HEK293 (cell line): ENCODE measurements at regions not wholly inside any gene's neighbourhood (a gene's known extent, or its start where the extent isn't known, plus 50 kb on each side); places are given as distances from the start of the nearest gene placed in this dataset.

ENCODE experiments used
- CTCF ChIA-PET: fragments of 350-600 bp; formaldehyde crosslinking; extraction: SDS; loops from one replicate; lab custom pipeline; 2021; ENCODE audit warnings: antibody characterized with exemption; lab: Yijun Ruan, JAX
- POLR2A ChIA-PET: fragments of 300-600 bp; formaldehyde crosslinking; extraction: SDS; loops from one replicate; lab custom pipeline; 2020; ENCODE audit warnings: antibody characterized with exemption, inconsistent platforms; lab: Yijun Ruan, JAX
- H3K27ac ChIP-seq: fragments of 200-500 bp; sonication (Bioruptor generic); 2 replicates; pipeline ENCODE4 v1.5.1; 2014; ENCODE audit warnings: low read depth, low read length, control low read depth, inconsistent platforms; ENCODE audit errors: extremely low read depth
- H3K36me3 ChIP-seq, 2 experiments: fragments of 200-500 bp in 1 of 2; sonication (Bioruptor generic) in 1 of 2; 1 replicate in 1 of 2; 2 replicates in 1 of 2; pipeline ENCODE4 v1.5.1; 2014 to 2017; ENCODE audit warnings: inconsistent platforms in 2 of 2, low read length in 2 of 2; ENCODE audit not compliant: control insufficient read depth in 2 of 2, insufficient read depth in 1 of 2
- H3K4me1 ChIP-seq: fragments of 200-500 bp; sonication (Bioruptor generic); 2 replicates; pipeline ENCODE4 v1.5.1; 2014; ENCODE audit warnings: mild to moderate bottlenecking, low read length, inconsistent platforms; ENCODE audit not compliant: control insufficient read depth, insufficient read depth
- H3K4me3 ChIP-seq: 2 replicates; pipeline ENCODE4 v1.5.1; 2011; ENCODE audit warnings: low read depth, mild to moderate bottlenecking, control low read depth, low read length, moderate library complexity
- H3K9me3 ChIP-seq: fragments of 200-500 bp; sonication (Bioruptor generic); 2 replicates; pipeline ENCODE4 v1.5.1; 2014; ENCODE audit warnings: low read depth, low read length, inconsistent platforms; ENCODE audit not compliant: control insufficient read depth, insufficient read depth
- HOXA7 ChIP-seq: sonication (generic); formaldehyde crosslinking; IDR thresholded peaks from 2 replicates; pipeline ENCODE4 v1.8.1; 2022; ENCODE audit warnings: missing genetic modification reagents, borderline replicate concordance
- IKZF3 ChIP-seq: fragments of 450-650 bp; IDR thresholded peaks from 2 replicates; pipeline ENCODE4 v1.5.0; 2018; ENCODE audit warnings: missing biosample characterization, mild to moderate bottlenecking, missing genetic modification characterization, moderate library complexity
- KLF17 ChIP-seq: fragments of 450-650 bp; formaldehyde crosslinking; IDR thresholded peaks from 2 replicates; pipeline ENCODE4 v1.5.1; 2016; ENCODE audit warnings: missing biosample characterization, missing genetic modification characterization
- MZF1 ChIP-seq: fragments of 450-650 bp; formaldehyde crosslinking; IDR thresholded peaks from 2 replicates; pipeline ENCODE4 v1.5.1; 2017; ENCODE audit warnings: missing biosample characterization, missing genetic modification characterization, borderline replicate concordance
- ZBTB11 ChIP-seq: fragments of 450-650 bp; formaldehyde crosslinking; conservative IDR thresholded peaks from 2 replicates; pipeline ENCODE4 v1.5.1; 2016; ENCODE audit warnings: low read depth, missing biosample characterization, missing genetic modification characterization
- ZBTB44 ChIP-seq: fragments of 450-650 bp; IDR thresholded peaks from 2 replicates; pipeline ENCODE4 v1.5.1; 2018; ENCODE audit warnings: missing biosample characterization, mild to moderate bottlenecking, missing genetic modification characterization
- ZFP3 ChIP-seq: fragments of 450-650 bp; formaldehyde crosslinking; IDR thresholded peaks from 2 replicates; pipeline ENCODE4 v1.5.1; 2016; ENCODE audit warnings: low read depth, missing biosample characterization, missing genetic modification characterization
- ZNF157 ChIP-seq: fragments of 450-650 bp; formaldehyde crosslinking; IDR thresholded peaks from 2 replicates; pipeline ENCODE4 v1.5.1; 2016; ENCODE audit warnings: missing biosample characterization, missing genetic modification characterization
- ZNF248 ChIP-seq: fragments of 450-650 bp; formaldehyde crosslinking; IDR thresholded peaks from 2 replicates; pipeline ENCODE4 v1.5.1; 2017; ENCODE audit warnings: missing biosample characterization, missing genetic modification characterization
- ZNF292 ChIP-seq: fragments of 450-650 bp; formaldehyde crosslinking; IDR thresholded peaks from 2 replicates; pipeline ENCODE4 v1.5.1; 2016; ENCODE audit warnings: low read depth, missing biosample characterization, missing genetic modification characterization, borderline replicate concordance
- ZNF311 ChIP-seq: fragments of 450-650 bp; formaldehyde crosslinking; IDR thresholded peaks from 2 replicates; pipeline ENCODE4 v1.5.1; 2017; ENCODE audit warnings: missing biosample characterization, missing genetic modification characterization, borderline replicate concordance
- ZNF423 ChIP-seq: fragments of 450-650 bp; formaldehyde crosslinking; IDR thresholded peaks from 2 replicates; pipeline ENCODE4 v1.5.1; 2016; ENCODE audit warnings: missing biosample characterization, missing genetic modification characterization
- ZNF48 ChIP-seq: fragments of 450-650 bp; formaldehyde crosslinking; IDR thresholded peaks from 2 replicates; pipeline ENCODE4 v1.5.1; 2016; ENCODE audit warnings: missing biosample characterization, missing genetic modification characterization
- ZNF513 ChIP-seq: fragments of 450-650 bp; IDR thresholded peaks from 2 replicates; pipeline ENCODE4 v1.5.1; 2018; ENCODE audit warnings: missing biosample characterization, missing genetic modification characterization
- ZNF621 ChIP-seq: fragments of 450-650 bp; formaldehyde crosslinking; IDR thresholded peaks from 2 replicates; pipeline ENCODE4 v1.5.1; 2017; ENCODE audit warnings: missing biosample characterization, missing genetic modification characterization
- ZNF660 ChIP-seq: fragments of 450-650 bp; IDR thresholded peaks from 2 replicates; pipeline ENCODE4 v1.5.1; 2018; ENCODE audit warnings: missing biosample characterization, mild to moderate bottlenecking, missing genetic modification characterization
- ZNF837 ChIP-seq: fragments of 450-650 bp; formaldehyde crosslinking; IDR thresholded peaks from 2 replicates; pipeline ENCODE4 v1.5.1; 2016; ENCODE audit warnings: missing biosample characterization, missing genetic modification characterization
- TF ChIP-seq, protein P1 (sequence below): fragments of 450-650 bp; formaldehyde crosslinking; IDR thresholded peaks from 2 replicates; pipeline ENCODE4 v1.5.1; 2016; ENCODE audit warnings: missing biosample characterization, missing genetic modification characterization
- TF ChIP-seq, protein P2 (sequence below): fragments of 450-650 bp; formaldehyde crosslinking; IDR thresholded peaks from 2 replicates; pipeline ENCODE4 v1.5.0; 2017; ENCODE audit warnings: missing biosample characterization, missing genetic modification characterization, borderline replicate concordance

- POLR2A ChIA-PET: no interaction called here
- Histone ChIP-seq H3K4me3 (no peak overlapping the region), H3K9me3 (no peaks in the 10 kb centered on the region), H3K4me1 (no peaks in the 10 kb centered on the region), H3K27ac (no peak overlapping the region), H3K36me3 (no peaks in the 10 kb centered on the region)
- TF ChIP-seq ZBTB44 (0 out of 2 replicates have a peak, but pooled peaks have one; percentile 14), MZF1 (tag by site-specific recombination) (no peak)
- CTCF ChIA-PET: no interaction called here
Observed at GRCh38 chr2:38168710-38169480, 92.9 kb upstream of the CYP1B1 start.

- H3K4me1 ChIP-seq: no peaks in the 10 kb centered on the region; the same call in 1 of the 2 replicates
- CTCF ChIA-PET: no interaction called here
- POLR2A ChIA-PET: no interaction called here
- TF ChIP-seq ZNF157 (tag by site-specific recombination): no peak
- TF ChIP-seq, protein P1, sequence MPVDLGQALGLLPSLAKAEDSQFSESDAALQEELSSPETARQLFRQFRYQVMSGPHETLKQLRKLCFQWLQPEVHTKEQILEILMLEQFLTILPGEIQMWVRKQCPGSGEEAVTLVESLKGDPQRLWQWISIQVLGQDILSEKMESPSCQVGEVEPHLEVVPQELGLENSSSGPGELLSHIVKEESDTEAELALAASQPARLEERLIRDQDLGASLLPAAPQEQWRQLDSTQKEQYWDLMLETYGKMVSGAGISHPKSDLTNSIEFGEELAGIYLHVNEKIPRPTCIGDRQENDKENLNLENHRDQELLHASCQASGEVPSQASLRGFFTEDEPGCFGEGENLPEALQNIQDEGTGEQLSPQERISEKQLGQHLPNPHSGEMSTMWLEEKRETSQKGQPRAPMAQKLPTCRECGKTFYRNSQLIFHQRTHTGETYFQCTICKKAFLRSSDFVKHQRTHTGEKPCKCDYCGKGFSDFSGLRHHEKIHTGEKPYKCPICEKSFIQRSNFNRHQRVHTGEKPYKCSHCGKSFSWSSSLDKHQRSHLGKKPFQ (tag by site-specific recombination): no peak
- H3K36me3 ChIP-seq: no peaks in the 10 kb centered on the region
- H3K27ac ChIP-seq: no peak overlapping the region
- H3K4me3 ChIP-seq: no peak overlapping the region
- H3K9me3 ChIP-seq: no peaks in the 10 kb centered on the region
Observed at GRCh38 chr2:38167968-38168350, 92.0 kb upstream of the CYP1B1 start.

GRCh38 chr2:38165698-38166097 is 89.7 kb upstream of the CYP1B1 start:
- Histone ChIP-seq H3K36me3 (no peaks in the 10 kb centered on the region), H3K27ac (no peak overlapping the region), H3K4me1 (no peaks in the 10 kb centered on the region; the same call in 1 of the 2 replicates), H3K9me3 (no peaks in the 10 kb centered on the region), H3K4me3 (no peak overlapping the region)
- POLR2A ChIA-PET: no interaction called here
- CTCF ChIA-PET: no interaction called here
- TF ChIP-seq ZBTB11 (tag by site-specific recombination): no peak
- no peak for TF ChIP-seq ZNF621 (tag by site-specific recombination)
- TF ChIP-seq ZNF311 (tag by site-specific recombination): no peak
- no peak for TF ChIP-seq ZNF513 (tag by site-specific recombination)
- TF ChIP-seq HOXA7 (CRISPR knock-in tag): no peak
- no peak for TF ChIP-seq ZNF423 (tag by site-specific recombination)
- TF ChIP-seq ZNF660 (tag by site-specific recombination): no peak
- no peak for TF ChIP-seq IKZF3
- TF ChIP-seq ZFP3: no peak
- TF ChIP-seq ZNF837: no peak
- no peak for TF ChIP-seq KLF17 (tag by site-specific recombination)
- TF ChIP-seq ZNF248 (tag by site-specific recombination): no peak
- TF ChIP-seq ZNF292 (tag by site-specific recombination): no peak
- no peak for TF ChIP-seq ZNF48 (tag by site-specific recombination)
- TF ChIP-seq, protein P2, sequence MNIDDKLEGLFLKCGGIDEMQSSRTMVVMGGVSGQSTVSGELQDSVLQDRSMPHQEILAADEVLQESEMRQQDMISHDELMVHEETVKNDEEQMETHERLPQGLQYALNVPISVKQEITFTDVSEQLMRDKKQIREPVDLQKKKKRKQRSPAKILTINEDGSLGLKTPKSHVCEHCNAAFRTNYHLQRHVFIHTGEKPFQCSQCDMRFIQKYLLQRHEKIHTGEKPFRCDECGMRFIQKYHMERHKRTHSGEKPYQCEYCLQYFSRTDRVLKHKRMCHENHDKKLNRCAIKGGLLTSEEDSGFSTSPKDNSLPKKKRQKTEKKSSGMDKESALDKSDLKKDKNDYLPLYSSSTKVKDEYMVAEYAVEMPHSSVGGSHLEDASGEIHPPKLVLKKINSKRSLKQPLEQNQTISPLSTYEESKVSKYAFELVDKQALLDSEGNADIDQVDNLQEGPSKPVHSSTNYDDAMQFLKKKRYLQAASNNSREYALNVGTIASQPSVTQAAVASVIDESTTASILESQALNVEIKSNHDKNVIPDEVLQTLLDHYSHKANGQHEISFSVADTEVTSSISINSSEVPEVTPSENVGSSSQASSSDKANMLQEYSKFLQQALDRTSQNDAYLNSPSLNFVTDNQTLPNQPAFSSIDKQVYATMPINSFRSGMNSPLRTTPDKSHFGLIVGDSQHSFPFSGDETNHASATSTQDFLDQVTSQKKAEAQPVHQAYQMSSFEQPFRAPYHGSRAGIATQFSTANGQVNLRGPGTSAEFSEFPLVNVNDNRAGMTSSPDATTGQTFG (tag by site-specific recombination): no peak
